HEK293 (cell line): ENCODE measurements at regions not wholly inside any gene's neighbourhood (a gene's known extent, or its start where the extent isn't known, plus 50 kb on each side); places are given as distances from the start of the nearest gene placed in this dataset.
A peak's percentile ranks its signal among the peaks of the same experiment; 100 is the strongest.
"Not testable (repeated sequence)": the region's sequence is repeated elsewhere in the genome, so short reads cannot be mapped to it uniquely, and the experiment has no call there.

ENCODE experiments used
- CTCF ChIA-PET: fragments of 350-600 bp; formaldehyde crosslinking; extraction: SDS; loops from one replicate; lab custom pipeline; 2021; ENCODE audit warnings: antibody characterized with exemption; lab: Yijun Ruan, JAX
- POLR2A ChIA-PET: fragments of 300-600 bp; formaldehyde crosslinking; extraction: SDS; loops from one replicate; lab custom pipeline; 2020; ENCODE audit warnings: antibody characterized with exemption, inconsistent platforms; lab: Yijun Ruan, JAX
- H3K27ac ChIP-seq: fragments of 200-500 bp; sonication (Bioruptor generic); 2 replicates; pipeline ENCODE4 v1.5.1; 2014; ENCODE audit warnings: low read depth, low read length, control low read depth, inconsistent platforms; ENCODE audit errors: extremely low read depth
- H3K36me3 ChIP-seq, 2 experiments: fragments of 200-500 bp in 1 of 2; sonication (Bioruptor generic) in 1 of 2; 1 replicate in 1 of 2; 2 replicates in 1 of 2; pipeline ENCODE4 v1.5.1; 2014 to 2017; ENCODE audit warnings: inconsistent platforms in 2 of 2, low read length in 2 of 2; ENCODE audit not compliant: control insufficient read depth in 2 of 2, insufficient read depth in 1 of 2
- H3K4me1 ChIP-seq: fragments of 200-500 bp; sonication (Bioruptor generic); 2 replicates; pipeline ENCODE4 v1.5.1; 2014; ENCODE audit warnings: mild to moderate bottlenecking, low read length, inconsistent platforms; ENCODE audit not compliant: control insufficient read depth, insufficient read depth
- H3K4me3 ChIP-seq: 2 replicates; pipeline ENCODE4 v1.5.1; 2011; ENCODE audit warnings: low read depth, mild to moderate bottlenecking, control low read depth, low read length, moderate library complexity
- H3K9me3 ChIP-seq: fragments of 200-500 bp; sonication (Bioruptor generic); 2 replicates; pipeline ENCODE4 v1.5.1; 2014; ENCODE audit warnings: low read depth, low read length, inconsistent platforms; ENCODE audit not compliant: control insufficient read depth, insufficient read depth
- BCL11B ChIP-seq: fragments of 450-650 bp; formaldehyde crosslinking; IDR thresholded peaks from 2 replicates; pipeline ENCODE4 v1.5.1; 2016; ENCODE audit warnings: low read depth, missing biosample characterization, missing genetic modification characterization
- CTCF ChIP-seq: fragments of 450-650 bp; formaldehyde crosslinking; IDR thresholded peaks from 2 replicates; pipeline ENCODE4 v1.5.1; 2016; ENCODE audit warnings: missing biosample characterization, missing genetic modification characterization
- EGR2 ChIP-seq: fragments of 450-650 bp; formaldehyde crosslinking; IDR thresholded peaks from 2 replicates; pipeline ENCODE4 v1.5.1; 2016; ENCODE audit warnings: low read depth, missing biosample characterization, missing genetic modification characterization
- KLF9 ChIP-seq: fragments of 450-650 bp; formaldehyde crosslinking; IDR thresholded peaks from 2 replicates; pipeline ENCODE4 v1.5.1; 2016; ENCODE audit warnings: missing biosample characterization, missing genetic modification characterization, low read depth
- PRDM1 ChIP-seq: fragments of 450-650 bp; formaldehyde crosslinking; IDR thresholded peaks from 2 replicates; pipeline ENCODE4; 2016; ENCODE audit warnings: missing biosample characterization, missing genetic modification characterization
- TCF7L2 ChIP-seq: IDR thresholded peaks from 2 replicates; pipeline ENCODE4 v1.6.1; 2011; ENCODE audit warnings: low read depth, mild to moderate bottlenecking, inconsistent platforms, low read length, moderate library complexity, borderline replicate concordance
- ZBTB20 ChIP-seq: fragments of 450-650 bp; formaldehyde crosslinking; IDR thresholded peaks from 2 replicates; pipeline ENCODE4 v1.5.1; 2016; ENCODE audit warnings: missing biosample characterization, missing genetic modification characterization
- ZFHX2 ChIP-seq: fragments of 450-650 bp; formaldehyde crosslinking; conservative IDR thresholded peaks from 2 replicates; pipeline ENCODE4 v1.5.1; 2016; ENCODE audit warnings: missing biosample characterization, missing genetic modification characterization
- ZNF10 ChIP-seq: fragments of 450-650 bp; formaldehyde crosslinking; IDR thresholded peaks from 2 replicates; pipeline ENCODE4 v1.5.1; 2017; ENCODE audit warnings: missing biosample characterization, missing genetic modification characterization
- ZNF202 ChIP-seq: fragments of 450-650 bp; formaldehyde crosslinking; IDR thresholded peaks from 2 replicates; pipeline ENCODE4 v1.5.1; 2016; ENCODE audit warnings: missing biosample characterization, missing genetic modification characterization, borderline replicate concordance
- ZNF248 ChIP-seq: fragments of 450-650 bp; formaldehyde crosslinking; IDR thresholded peaks from 2 replicates; pipeline ENCODE4 v1.5.1; 2017; ENCODE audit warnings: missing biosample characterization, missing genetic modification characterization
- ZNF266 ChIP-seq: fragments of 450-650 bp; formaldehyde crosslinking; IDR thresholded peaks from 2 replicates; pipeline ENCODE4 v1.5.1; 2016; ENCODE audit warnings: missing biosample characterization, missing genetic modification characterization, low read depth
- ZNF324 ChIP-seq: fragments of 450-650 bp; formaldehyde crosslinking; IDR thresholded peaks from 2 replicates; pipeline ENCODE4 v1.5.1; 2016; ENCODE audit warnings: missing biosample characterization, missing genetic modification characterization
- ZNF48 ChIP-seq: fragments of 450-650 bp; formaldehyde crosslinking; IDR thresholded peaks from 2 replicates; pipeline ENCODE4 v1.5.1; 2016; ENCODE audit warnings: missing biosample characterization, missing genetic modification characterization
- TF ChIP-seq, protein P1 (sequence below): fragments of 450-650 bp; formaldehyde crosslinking; IDR thresholded peaks from 2 replicates; pipeline ENCODE4 v1.5.1; 2016; ENCODE audit warnings: missing biosample characterization, missing genetic modification characterization
- TF ChIP-seq, protein P2 (sequence below): fragments of 450-650 bp; formaldehyde crosslinking; optimal IDR thresholded peaks from 2 replicates; pipeline ENCODE3; 2016; ENCODE audit warnings: missing biosample characterization, mild to moderate bottlenecking, missing genetic modification characterization

GRCh38 chr12:65741656-65742017, 82.6 kb upstream of the HMGA2 start (continued):
- TF ChIP-seq CTCF: no peak
- TF ChIP-seq, all 188 proteins: peak for 1

DNA sequence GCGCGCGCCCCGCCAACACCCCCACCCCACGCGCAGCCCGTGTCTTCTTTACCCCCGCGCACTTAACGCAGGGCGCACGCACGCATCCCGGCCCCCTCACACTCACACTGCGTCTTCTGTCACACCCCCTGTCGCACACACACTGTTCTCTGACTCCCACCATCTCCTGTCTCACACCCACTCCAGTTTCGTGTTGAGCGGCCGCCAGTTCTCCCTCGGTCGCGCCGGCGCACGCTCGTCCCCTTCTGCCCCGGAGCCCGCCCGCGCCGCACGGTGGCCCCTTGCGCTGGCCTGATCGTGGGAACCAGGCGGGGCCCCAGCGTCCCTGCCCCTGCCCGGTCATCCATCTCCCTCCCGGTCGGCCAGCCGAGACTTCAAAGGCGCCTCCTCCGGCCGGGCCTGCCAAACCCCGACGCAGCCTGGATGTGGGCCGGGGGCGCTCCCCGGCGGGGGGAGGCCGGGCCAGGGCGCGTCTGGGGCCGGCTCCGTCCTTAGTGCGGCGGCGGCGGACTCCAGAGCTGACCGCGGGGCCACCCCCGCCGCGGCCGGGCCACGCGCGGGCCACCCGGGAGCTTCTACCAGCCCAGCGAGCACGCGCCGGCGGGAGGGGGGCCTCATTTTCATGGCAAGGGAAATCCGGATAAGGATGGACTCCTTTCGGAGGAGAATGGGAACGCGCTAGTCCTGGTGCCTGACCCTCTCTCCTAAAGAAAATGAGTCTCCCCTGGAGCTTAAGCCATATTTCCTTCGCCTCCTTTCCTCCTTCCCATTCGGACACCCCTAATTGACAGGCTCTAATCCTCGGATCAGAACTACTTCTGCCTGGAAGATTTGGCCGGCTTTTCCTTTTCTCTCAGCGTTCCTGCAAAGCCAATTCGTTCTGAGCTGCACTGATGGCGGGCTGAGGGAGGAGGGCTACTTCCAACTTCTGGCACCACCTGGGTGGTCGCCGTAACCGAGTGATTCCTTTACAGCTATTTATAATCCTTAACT, 82.0 kb upstream of the HMGA2 start:
- ChIA-PET POLR2A (interaction anchor here (0.7 to 2.3 kb wide), 7 partner anchors 13 to 136 kb away, joined by 3 to 21 read pairs (median 3); partner anchors contain the start of gene HMGA2), CTCF (interaction anchor here (1.0 kb wide), 2 partner anchors 143 to 346 kb away, joined by 3 to 4 read pairs; no protein-coding TSS in a partner anchor)
- TF ChIP-seq ZNF202 (tag by site-specific recombination) (0 out of 2 replicates have a peak, but pooled peaks have one; percentile 35), BCL11B (no peak), ZBTB20 (no peak), PRDM1 (no peak), ZNF10 (tag by site-specific recombination) (no peak), ZNF248 (no peak), EGR2 (peak; percentile 68), ZFHX2 (tag by site-specific recombination) (peak; percentile 73), ZNF324 (tag by site-specific recombination) (no peak), KLF9 (tag by site-specific recombination) (0 out of 2 replicates have a peak, but pooled peaks have one; percentile 20), ZNF48 (tag by site-specific recombination) (no peak), ZNF266 (tag by site-specific recombination) (no peak), TCF7L2 (no peak)
- TF ChIP-seq, protein P1, sequence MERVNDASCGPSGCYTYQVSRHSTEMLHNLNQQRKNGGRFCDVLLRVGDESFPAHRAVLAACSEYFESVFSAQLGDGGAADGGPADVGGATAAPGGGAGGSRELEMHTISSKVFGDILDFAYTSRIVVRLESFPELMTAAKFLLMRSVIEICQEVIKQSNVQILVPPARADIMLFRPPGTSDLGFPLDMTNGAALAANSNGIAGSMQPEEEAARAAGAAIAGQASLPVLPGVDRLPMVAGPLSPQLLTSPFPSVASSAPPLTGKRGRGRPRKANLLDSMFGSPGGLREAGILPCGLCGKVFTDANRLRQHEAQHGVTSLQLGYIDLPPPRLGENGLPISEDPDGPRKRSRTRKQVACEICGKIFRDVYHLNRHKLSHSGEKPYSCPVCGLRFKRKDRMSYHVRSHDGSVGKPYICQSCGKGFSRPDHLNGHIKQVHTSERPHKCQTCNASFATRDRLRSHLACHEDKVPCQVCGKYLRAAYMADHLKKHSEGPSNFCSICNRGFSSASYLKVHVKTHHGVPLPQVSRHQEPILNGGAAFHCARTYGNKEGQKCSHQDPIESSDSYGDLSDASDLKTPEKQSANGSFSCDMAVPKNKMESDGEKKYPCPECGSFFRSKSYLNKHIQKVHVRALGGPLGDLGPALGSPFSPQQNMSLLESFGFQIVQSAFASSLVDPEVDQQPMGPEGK (tag by site-specific recombination): 0 out of 2 replicates have a peak, but pooled peaks have one; percentile 8
- TF ChIP-seq, protein P2, sequence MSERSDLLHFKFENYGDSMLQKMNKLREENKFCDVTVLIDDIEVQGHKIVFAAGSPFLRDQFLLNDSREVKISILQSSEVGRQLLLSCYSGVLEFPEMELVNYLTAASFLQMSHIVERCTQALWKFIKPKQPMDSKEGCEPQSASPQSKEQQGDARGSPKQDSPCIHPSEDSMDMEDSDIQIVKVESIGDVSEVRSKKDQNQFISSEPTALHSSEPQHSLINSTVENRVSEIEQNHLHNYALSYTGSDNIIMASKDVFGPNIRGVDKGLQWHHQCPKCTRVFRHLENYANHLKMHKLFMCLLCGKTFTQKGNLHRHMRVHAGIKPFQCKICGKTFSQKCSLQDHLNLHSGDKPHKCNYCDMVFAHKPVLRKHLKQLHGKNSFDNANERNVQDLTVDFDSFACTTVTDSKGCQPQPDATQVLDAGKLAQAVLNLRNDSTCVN (tag by site-specific recombination): peak; percentile 12
- H3K9me3 ChIP-seq: no peaks in the 10 kb centered on the region
- no peaks in the 10 kb centered on the region for H3K36me3 ChIP-seq
- peak overlapping the region; percentile 59 for H3K4me3 ChIP-seq
- peak overlapping the region; percentile 75; the same call in 1 of the 2 replicates for H3K27ac ChIP-seq
- H3K4me1 ChIP-seq: 0 out of 2 replicates have a peak, but pooled peaks cover 5% of the 10 kb centered on the region

DNA sequence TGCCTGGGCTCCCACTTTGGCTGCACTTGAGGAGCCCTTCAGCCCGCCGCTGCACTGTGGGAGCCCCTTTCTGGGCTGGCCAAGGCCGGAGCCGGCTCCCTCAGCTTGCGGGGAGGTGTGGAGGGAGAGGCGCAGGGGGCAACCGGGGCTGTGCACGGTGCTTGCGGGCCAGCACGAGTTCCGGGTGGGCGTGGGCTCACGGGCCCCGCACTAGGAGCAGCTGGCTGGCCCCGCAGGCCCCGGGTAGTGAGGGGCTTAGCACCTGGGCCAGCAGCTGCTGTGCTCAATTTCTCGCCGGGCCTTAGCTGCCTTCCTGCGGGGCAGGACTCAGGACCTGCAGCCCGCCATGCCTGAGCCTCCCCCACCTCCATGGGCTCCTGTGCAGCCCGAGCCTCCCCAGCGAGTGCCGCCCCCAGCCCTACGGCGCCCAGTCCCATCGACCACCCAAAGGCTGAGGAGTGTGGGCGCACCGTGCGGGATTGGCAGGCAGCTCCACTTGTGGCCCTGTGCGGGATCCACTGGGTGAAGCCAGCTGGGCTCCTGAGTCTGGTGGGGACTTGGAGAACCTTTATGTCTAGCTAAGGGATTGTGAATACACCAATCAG, 79.9 kb upstream of the HMGA2 start:
- H3K4me1 ChIP-seq: not testable (repeated sequence)

More for the DNA sequence above, 79.9 kb upstream of the HMGA2 start:
- not testable (repeated sequence) for H3K27ac ChIP-seq, H3K9me3 ChIP-seq, H3K36me3 ChIP-seq, H3K4me3 ChIP-seq
- ChIA-PET POLR2A (interaction anchor here (1.4 kb wide), 1 partner anchor 15 kb away, joined by 3 read pairs; no protein-coding TSS in a partner anchor), CTCF (interaction anchor here (1.1 kb wide), 2 partner anchors 10 to 16 kb away, joined by 3 to 4 read pairs; no protein-coding TSS in a partner anchor)
